GM18498 (cell line): ENCODE measurements at regions not wholly inside any gene's neighbourhood (a gene's known extent, or its start where the extent isn't known, plus 50 kb on each side); places are given as distances from the start of the nearest gene placed in this dataset.
"Not testable (repeated sequence)": the region's sequence is repeated elsewhere in the genome, so short reads cannot be mapped to it uniquely, and the experiment has no call there.

Experiments used
- ATAC-seq: cut with Tn5 transposase; IDR thresholded peaks from one replicate; pipeline ENCODE4 v1.9.1; 2021; ENCODE audit warnings: mild to moderate bottlenecking, moderate library complexity; ENCODE audit not compliant: unreplicated experiment

DNA sequence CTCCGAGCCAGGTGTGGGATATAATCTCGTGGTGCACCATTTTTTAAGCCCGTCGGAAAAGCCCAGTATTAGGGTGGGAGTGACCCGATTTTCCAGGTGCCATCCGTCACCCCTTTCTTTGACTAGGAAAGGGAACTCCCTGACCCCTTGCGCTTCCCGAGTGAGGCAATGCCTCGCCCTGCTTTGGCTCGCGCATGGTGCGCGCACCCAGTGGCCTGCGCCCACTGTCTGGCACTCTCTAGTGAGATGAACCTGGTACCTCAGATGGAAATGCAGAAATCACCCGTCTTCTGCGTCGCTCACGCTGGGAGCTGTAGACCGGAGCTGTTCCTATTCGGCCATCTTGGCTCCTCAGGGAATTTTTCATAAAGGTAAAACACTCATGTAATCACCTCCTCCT lies 63.9 kb downstream of the RWDD3 start:
- ATAC-seq: not testable (repeated sequence)

GRCh38 chr1:95301091-95301490 lies 67.1 kb downstream of the RWDD3 start:
- no peak for ATAC-seq

DNA sequence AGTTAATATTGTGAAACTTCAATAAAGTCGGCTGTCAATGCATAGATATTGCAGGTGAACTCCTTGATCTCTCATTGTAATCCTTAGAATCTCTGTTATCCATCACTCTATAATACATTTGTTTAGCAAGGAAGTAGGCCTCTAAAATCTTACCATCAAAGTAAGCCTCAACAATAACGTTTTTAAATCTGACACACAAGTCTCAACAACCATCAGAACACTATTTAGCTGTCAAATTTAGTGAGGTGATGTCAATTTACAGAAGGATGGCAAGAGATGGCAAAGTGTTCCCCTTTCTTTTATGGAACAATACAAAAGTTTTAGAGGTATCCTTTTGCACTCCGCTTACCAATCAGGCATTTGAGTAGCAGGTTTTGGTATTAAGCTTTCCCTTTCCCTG lies 67.6 kb downstream of the RWDD3 start:
- ATAC-seq: no peak

- no peak for ATAC-seq
Measured at GRCh38 chr1:95304803-95305202, 70.8 kb downstream of the RWDD3 start.

- no peak for ATAC-seq
Measured at GRCh38 chr1:95308276-95309030, 74.4 kb downstream of the RWDD3 start.

- ATAC-seq: no peak
Measured at GRCh38 chr1:95309031-95309471, 75.0 kb downstream of the RWDD3 start.

DNA sequence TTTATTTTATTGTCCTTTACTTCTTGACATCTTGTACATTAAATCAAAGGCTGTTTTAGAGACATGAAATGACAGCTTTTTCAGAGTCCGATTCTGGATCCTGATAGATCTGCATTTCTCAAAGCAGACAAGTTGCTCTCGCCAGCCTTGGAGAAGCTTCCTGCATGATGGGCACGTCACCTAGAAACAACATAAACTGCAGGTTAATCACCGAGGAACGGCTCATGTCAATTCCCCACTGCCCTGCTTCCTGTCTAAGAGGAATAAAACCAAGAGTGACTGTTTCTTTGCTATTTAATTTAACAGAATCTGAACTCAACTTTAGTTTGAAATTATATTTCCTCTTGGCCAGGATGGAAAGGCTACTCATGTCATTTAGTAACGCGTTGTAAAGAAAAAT lies 77.0 kb downstream of the RWDD3 start:
- no peak for ATAC-seq

DNA sequence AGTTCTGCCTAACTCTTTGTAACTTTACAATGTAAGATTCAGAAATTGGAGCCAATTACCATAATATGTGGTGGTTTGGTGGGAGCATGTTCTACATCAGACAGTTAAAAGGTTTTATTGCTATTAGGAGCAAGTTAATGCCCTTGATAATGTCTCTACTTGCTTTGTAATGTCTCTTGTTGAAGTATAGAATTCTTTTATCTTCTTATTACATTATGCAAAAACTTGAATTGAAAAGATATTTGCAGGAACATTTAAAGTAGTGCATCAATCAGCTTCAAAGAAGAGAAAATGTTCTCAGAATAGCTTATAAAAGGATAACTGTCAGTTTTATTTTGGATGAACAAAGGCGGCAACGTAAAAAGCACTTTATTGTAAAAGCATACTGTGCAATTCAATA lies 77.8 kb downstream of the RWDD3 start:
- ATAC-seq: no peak

DNA sequence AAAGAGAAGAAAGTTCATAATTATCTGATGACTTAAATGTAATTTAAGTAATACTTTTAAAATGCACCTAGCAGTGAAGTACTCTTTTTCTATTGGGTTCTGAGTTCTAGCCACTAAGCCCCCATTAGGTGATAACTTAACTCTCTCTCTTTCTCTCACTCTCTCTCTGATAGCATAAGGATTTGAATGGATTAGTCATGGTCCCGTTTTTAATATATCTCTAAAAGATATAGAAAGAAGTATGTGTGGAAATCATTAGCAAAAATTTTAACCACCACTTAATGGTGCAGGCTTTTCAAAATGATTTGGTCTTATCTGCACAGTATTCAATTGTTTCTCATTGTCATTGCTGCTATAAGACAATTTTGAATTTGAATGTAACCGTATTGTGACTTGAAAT lies 78.2 kb downstream of the RWDD3 start:
- no peak for ATAC-seq

DNA sequence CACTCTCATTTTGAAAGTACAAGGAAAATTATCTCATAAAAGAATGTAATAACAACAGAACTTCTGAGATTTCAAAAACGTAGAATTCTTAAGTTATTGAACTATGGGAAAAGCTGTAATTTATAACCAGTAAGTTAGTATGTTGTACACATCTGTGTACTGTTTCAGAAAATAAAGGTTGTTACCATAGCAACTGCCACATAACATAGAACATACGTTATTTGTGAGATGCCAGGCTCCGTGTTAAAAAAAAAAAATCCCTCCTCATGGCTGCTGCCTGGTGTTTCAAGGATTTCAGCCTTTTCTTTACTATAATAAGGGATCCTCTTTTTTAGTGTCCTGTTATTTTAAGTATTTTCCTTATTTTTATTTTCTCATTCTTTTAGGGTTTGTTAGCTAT lies 79.5 kb downstream of the RWDD3 start:
- no peak for ATAC-seq

GRCh38 chr1:95321531-95321930 lies 87.5 kb downstream of the RWDD3 start:
- ATAC-seq: no peak

DNA sequence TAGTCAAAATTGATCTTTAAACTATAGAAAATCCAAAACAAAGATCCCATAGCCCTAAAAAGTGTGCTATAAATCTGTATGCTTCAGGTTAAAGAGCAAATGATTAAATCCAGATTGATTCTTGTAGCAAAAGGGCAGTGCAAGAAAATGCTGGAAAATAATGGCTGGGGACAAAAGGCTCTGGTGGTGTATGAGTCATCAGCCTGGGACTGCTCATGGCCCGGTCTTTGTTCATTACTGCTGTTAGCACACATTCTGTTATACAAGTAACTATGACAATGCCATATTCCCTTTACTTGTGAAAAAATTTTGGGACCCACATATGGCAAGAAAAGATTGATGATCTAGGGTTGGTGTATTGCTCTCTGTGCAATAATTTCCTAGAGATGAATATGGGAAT lies 89.1 kb downstream of the RWDD3 start:
- ATAC-seq: no peak

- no peak for ATAC-seq
Measured at GRCh38 chr1:95325349-95325748, 91.3 kb downstream of the RWDD3 start.

DNA sequence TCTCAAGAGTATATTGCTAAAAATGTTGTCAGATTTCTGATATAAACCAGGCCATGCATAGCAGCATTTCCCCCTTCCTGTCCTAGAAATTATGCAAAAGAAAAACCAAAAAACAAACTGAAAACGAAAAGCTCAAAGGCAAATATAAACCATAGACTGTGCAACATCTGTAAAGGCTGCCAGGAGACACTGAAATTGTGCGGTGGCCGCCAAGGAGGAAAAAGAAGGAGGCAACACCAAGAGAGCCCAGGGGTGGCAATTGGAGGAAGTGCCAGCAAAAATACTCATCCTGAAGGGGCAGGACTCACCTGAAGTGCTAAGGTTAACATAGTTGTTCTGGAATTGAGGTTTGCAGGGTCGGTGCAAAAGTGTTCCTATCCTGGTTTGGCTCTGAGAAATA lies 92.0 kb downstream of the RWDD3 start:
- no peak for ATAC-seq

- no peak for ATAC-seq
Measured at GRCh38 chr1:95332754-95333153, 98.7 kb downstream of the RWDD3 start.

GRCh38 chr1:95339377-95339776 lies 105.4 kb downstream of the RWDD3 start:
- no peak for ATAC-seq

GRCh38 chr1:95340061-95340460 lies 106.1 kb downstream of the RWDD3 start:
- ATAC-seq: no peak

DNA sequence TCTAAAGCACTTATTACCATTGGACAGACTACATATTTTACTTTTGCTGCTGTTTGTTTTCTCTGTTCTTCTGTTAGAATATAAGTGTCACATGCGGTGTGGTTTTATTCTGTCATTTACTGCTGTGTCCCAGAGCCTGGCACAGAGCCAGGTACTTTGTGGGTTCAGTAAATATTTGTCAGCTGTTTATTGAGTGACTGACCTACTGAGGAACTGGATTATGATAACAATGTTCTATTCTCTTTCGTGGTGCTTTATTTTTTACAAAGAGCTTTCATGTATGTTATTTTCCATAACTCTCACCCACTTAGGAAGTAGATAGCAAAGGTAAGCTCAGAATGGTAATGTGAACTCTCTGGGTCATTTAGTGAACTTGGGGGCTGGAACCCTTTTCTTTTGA lies 118.8 kb downstream of the RWDD3 start:
- ATAC-seq: no peak

GRCh38 chr1:95353194-95353593 lies 119.2 kb downstream of the RWDD3 start:
- ATAC-seq: no peak

GRCh38 chr1:95364546-95364945 lies 130.5 kb downstream of the RWDD3 start:
- ATAC-seq: no peak

DNA sequence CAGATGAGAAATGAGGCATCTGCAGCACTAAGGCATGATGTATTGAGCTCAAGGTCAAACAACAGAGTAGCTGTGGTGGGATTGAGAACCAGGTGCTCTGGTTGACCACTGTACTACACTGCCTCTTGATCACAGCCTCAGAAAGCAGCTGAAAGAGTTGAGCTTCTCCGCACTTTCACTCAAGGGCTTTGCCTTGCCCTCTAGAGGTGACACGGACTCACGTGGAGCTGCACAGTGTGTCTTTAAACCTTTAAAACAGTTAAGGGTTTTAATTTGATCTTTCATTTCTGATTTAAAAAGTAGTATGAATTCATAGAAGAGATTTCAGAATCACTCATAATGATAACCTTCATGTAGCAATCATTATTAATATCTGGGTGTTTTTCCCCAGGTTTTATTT lies 132.5 kb downstream of the RWDD3 start:
- no peak for ATAC-seq

DNA sequence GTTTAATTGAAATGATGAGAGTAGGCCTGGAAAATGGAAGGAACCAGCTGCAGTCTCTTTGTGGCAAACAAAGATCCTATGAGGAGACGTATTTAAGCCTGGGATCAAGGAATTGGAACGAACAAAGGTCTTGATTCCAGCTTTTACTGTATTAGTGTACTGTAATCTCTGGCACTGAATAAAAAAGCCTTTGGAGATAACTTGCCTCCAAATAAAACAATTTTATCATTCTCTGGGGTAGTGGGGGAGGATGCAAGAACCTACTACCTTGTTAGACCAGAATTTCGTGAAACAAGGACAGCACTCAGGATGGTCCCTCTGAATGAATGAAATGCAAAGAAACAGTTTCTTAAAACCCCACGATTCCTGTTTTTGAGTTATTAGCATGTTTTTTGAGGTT lies 134.2 kb downstream of the RWDD3 start:
- no peak for ATAC-seq

GRCh38 chr1:95369985-95370690 lies 136.1 kb downstream of the RWDD3 start:
- no peak for ATAC-seq
